Large intestine (tissue), 3 donors: ENCODE measurements at regions not wholly inside any gene's neighbourhood (a gene's known extent, or its start where the extent isn't known, plus 50 kb on each side); places are given as distances from the start of the nearest gene placed in this dataset.

Source experiments
- DNase-seq, 2 donors: peaks; one replicate each; pipeline versions ENCODE4 v3.0.0 to v3.0.0-alpha.2; 2013
- H3K27ac ChIP-seq: one replicate; pipeline ENCODE4 v1.5.1; 2013; ENCODE audit warnings: low read length
- H3K27me3 ChIP-seq: 2 replicates; pipeline ENCODE4 v1.6.1; 2013; ENCODE audit warnings: low read length; ENCODE audit not compliant: control insufficient read depth, insufficient read depth
- H3K36me3 ChIP-seq: 2 replicates; pipeline ENCODE4 v1.6.1; 2013; ENCODE audit warnings: low read length; ENCODE audit not compliant: control insufficient read depth, insufficient read depth
- H3K4me1 ChIP-seq: one replicate; pipeline ENCODE4 v1.6.1; 2013; ENCODE audit warnings: low read length; ENCODE audit not compliant: control insufficient read depth, insufficient read depth
- H3K4me3 ChIP-seq: one replicate; pipeline ENCODE4 v1.5.1; 2013; ENCODE audit warnings: low read length
- H3K9me3 ChIP-seq: one replicate; pipeline ENCODE4 v1.6.1; 2013; ENCODE audit warnings: mild to moderate bottlenecking, low read depth, low read length, moderate library complexity; ENCODE audit not compliant: control insufficient read depth
- WGBS: methylation state at CpG from one replicate; pipeline ENCODE4 v1.1.5; 2013; ENCODE audit warnings: low lambda C conversion rate; ENCODE audit not compliant: insufficient coverage; 5-methylcytosine and 5-hydroxymethylcytosine counted together

GRCh38 chr19:31178833-31179470 is 170.3 kb downstream of the TSHZ3 start:
- WGBS, result no CpG with 5 or more reads among the region's 1 CpG
- DNase-seq, result no peak

GRCh38 chr19:31177246-31177645 is 172.0 kb downstream of the TSHZ3 start:
- DNase-seq, result no peak
- 67% methylated on average over 3 of the region's 5 CpGs for WGBS
- H3K27me3 ChIP-seq, result no peaks in the 10 kb centered on the region

More at GRCh38 chr19:31178833-31179470, 170.3 kb downstream of the TSHZ3 start:
- Histone ChIP-seq H3K27me3 (no peaks in the 10 kb centered on the region), H3K36me3 (no peaks in the 10 kb centered on the region), H3K4me3 (no peak overlapping the region), H3K4me1 (no peaks in the 10 kb centered on the region), H3K27ac (no peak overlapping the region), H3K9me3 (no peaks in the 10 kb centered on the region)

GRCh38 chr19:31175564-31176348 is 173.5 kb downstream of the TSHZ3 start:
- H3K27ac ChIP-seq, result no peak overlapping the region
- WGBS, result no CpG with 5 or more reads among the region's 3 CpGs

More at GRCh38 chr19:31177246-31177645, 172.0 kb downstream of the TSHZ3 start:
- Histone ChIP-seq H3K4me3 (no peak overlapping the region), H3K9me3 (no peaks in the 10 kb centered on the region), H3K36me3 (no peaks in the 10 kb centered on the region), H3K4me1 (no peaks in the 10 kb centered on the region), H3K27ac (no peak overlapping the region)

GRCh38 chr19:31174948-31175347 is 174.3 kb downstream of the TSHZ3 start:
- Histone ChIP-seq H3K27me3 (no peaks in the 10 kb centered on the region), H3K27ac (no peak overlapping the region), H3K4me3 (no peak overlapping the region), H3K9me3 (no peaks in the 10 kb centered on the region), H3K4me1 (no peaks in the 10 kb centered on the region), H3K36me3 (no peaks in the 10 kb centered on the region)
- 100% methylated on average over 1 of the region's 5 CpGs for WGBS
- DNase-seq, result no peak

More at GRCh38 chr19:31175564-31176348, 173.5 kb downstream of the TSHZ3 start:
- DNase-seq, result no peak
- H3K4me3 ChIP-seq, result no peak overlapping the region
- no peaks in the 10 kb centered on the region for H3K27me3 ChIP-seq
- no peaks in the 10 kb centered on the region for H3K9me3 ChIP-seq
- no peaks in the 10 kb centered on the region for H3K36me3 ChIP-seq
- no peaks in the 10 kb centered on the region for H3K4me1 ChIP-seq

- no peak overlapping the region for H3K4me3 ChIP-seq
- DNase-seq, result no peak
- no peaks in the 10 kb centered on the region for H3K4me1 ChIP-seq
- no peak overlapping the region for H3K27ac ChIP-seq
- H3K27me3 ChIP-seq, result no peaks in the 10 kb centered on the region
- no CpG with 5 or more reads among the region's 4 CpGs for WGBS
- no peaks in the 10 kb centered on the region for H3K36me3 ChIP-seq
- no peaks in the 10 kb centered on the region for H3K9me3 ChIP-seq
Observed at GRCh38 chr19:31173991-31174390, 175.2 kb downstream of the TSHZ3 start.

- WGBS, result no CpG with 5 or more reads among the region's 4 CpGs
- H3K27me3 ChIP-seq, result no peaks in the 10 kb centered on the region
- no peak for DNase-seq
- H3K4me1 ChIP-seq, result no peaks in the 10 kb centered on the region
- no peaks in the 10 kb centered on the region for H3K36me3 ChIP-seq
- H3K9me3 ChIP-seq, result no peaks in the 10 kb centered on the region
- H3K4me3 ChIP-seq, result no peak overlapping the region
- no peak overlapping the region for H3K27ac ChIP-seq
Observed at GRCh38 chr19:31171936-31172335, 177.3 kb downstream of the TSHZ3 start.

GRCh38 chr19:31170046-31170445 is 179.2 kb downstream of the TSHZ3 start:
- Histone ChIP-seq H3K9me3 (no peaks in the 10 kb centered on the region), H3K4me1 (no peaks in the 10 kb centered on the region), H3K4me3 (no peak overlapping the region), H3K27ac (no peak overlapping the region), H3K36me3 (no peaks in the 10 kb centered on the region), H3K27me3 (peaks cover 9% of the 10 kb centered on the region)
- no CpG with 5 or more reads among the region's 2 CpGs for WGBS
- no peak for DNase-seq

- no CpG with 5 or more reads among the region's 8 CpGs for WGBS
- H3K27me3 ChIP-seq, result peaks cover 16% of the 10 kb centered on the region
- no peaks in the 10 kb centered on the region for H3K36me3 ChIP-seq
- no peak overlapping the region for H3K4me3 ChIP-seq
- H3K27ac ChIP-seq, result no peak overlapping the region
- no peaks in the 10 kb centered on the region for H3K9me3 ChIP-seq
- no peak for DNase-seq
- H3K4me1 ChIP-seq, result no peaks in the 10 kb centered on the region
Observed at GRCh38 chr19:31168106-31168625, 181.1 kb downstream of the TSHZ3 start.

- H3K4me3 ChIP-seq, result no peak overlapping the region
- no peaks in the 10 kb centered on the region for H3K36me3 ChIP-seq
- H3K27me3 ChIP-seq, result peaks cover 16% of the 10 kb centered on the region
- H3K4me1 ChIP-seq, result no peaks in the 10 kb centered on the region
- H3K27ac ChIP-seq, result no peak overlapping the region
- no peaks in the 10 kb centered on the region for H3K9me3 ChIP-seq
- DNase-seq, result no peak
- WGBS, result 0% methylated on average over 1 of the region's 8 CpGs
Observed at GRCh38 chr19:31167690-31168089, 181.5 kb downstream of the TSHZ3 start.

- H3K9me3 ChIP-seq, result no peaks in the 10 kb centered on the region
- no peaks in the 10 kb centered on the region for H3K4me1 ChIP-seq
- H3K27me3 ChIP-seq, result peaks cover 16% of the 10 kb centered on the region
- no CpG with 5 or more reads among the region's 2 CpGs for WGBS
- DNase-seq, result no peak
- H3K27ac ChIP-seq, result no peak overlapping the region
- H3K4me3 ChIP-seq, result no peak overlapping the region
- no peaks in the 10 kb centered on the region for H3K36me3 ChIP-seq
Observed at GRCh38 chr19:31166206-31166605, 183.0 kb downstream of the TSHZ3 start.
